K562 (cell line): ENCODE measurements at regions not wholly inside any gene's neighbourhood (a gene's known extent, or its start where the extent isn't known, plus 50 kb on each side); places are given as distances from the start of the nearest gene placed in this dataset.

Source experiments
- ATAC-seq: fragments of 200-7000 bp; cut with Tn5 transposase; 3 replicates; pipeline ENCODE4 v1.9.1; 2020; ENCODE audit warnings: moderate library complexity
- BruUV-seq: library from RNA; stranded (reverse); fragments of 400-500 nt; replicated peaks from 2 replicates; lab custom pipeline; 2021; lab: Mats Ljungman, UMichigan
- CTCF ChIA-PET: fragments of 300-600 bp; formaldehyde crosslinking; extraction: SDS; loops from one replicate; lab custom pipeline; 2021; ENCODE audit warnings: low intra/inter-chr PET ratio; lab: Yijun Ruan, JAX
- POLR2A ChIA-PET: fragments of 300-600, 350-650 bp; sonication (Branson Sonifier 250); formaldehyde crosslinking; extraction: SDS; loops from one replicate; lab custom pipeline; 2021; ENCODE audit warnings: antibody characterized with exemption, inconsistent platforms; lab: Yijun Ruan, JAX
- DNase-seq, 4 experiments: peaks; one replicate each; pipeline versions ENCODE4 v3.0.0 to v3.0.0-alpha.2; 2011 to 2018; ENCODE audit warnings: low spot score in 3 of 4, mixed read lengths in 3 of 4; ENCODE audit errors: extremely low read depth in 1 of 4
- FAIRE-seq: peaks from 2 replicates; lab custom pipeline; 2011; peaks lifted over from hg19 to GRCh38; lab: Jason Lieb, UNC
- H2AFZ ChIP-seq: 2 replicates; pipeline ENCODE4 v1.6.0; 2011; ENCODE audit warnings: low read depth, low read length, control low read depth, inconsistent platforms
- H3K27ac ChIP-seq: fragments of 200-600 bp; 3 replicates; pipeline ENCODE4 v1.8.0; 2011; ENCODE audit warnings: low read depth, mild to moderate bottlenecking, control low read depth, inconsistent platforms, low read length, moderate library complexity, mixed read lengths; ENCODE audit errors: extremely low read depth
- H3K27me3 ChIP-seq, 2 experiments: fragments of 300-600 bp in 1 of 2; 2 replicates in 1 of 2; 3 replicates in 1 of 2; pipeline versions ENCODE4 v1.6.0 to v1.8.0; 2011; ENCODE audit warnings: inconsistent platforms in 2 of 2, low read length in 2 of 2, mild to moderate bottlenecking in 1 of 2, mixed read lengths in 1 of 2, moderate library complexity in 1 of 2; ENCODE audit not compliant: control insufficient read depth in 2 of 2, insufficient read depth in 2 of 2
- H3K36me3 ChIP-seq: fragments of 300-600 bp; 3 replicates; pipeline ENCODE4 v1.8.0; 2011; ENCODE audit warnings: mild to moderate bottlenecking, low read length, inconsistent platforms; ENCODE audit not compliant: control insufficient read depth, insufficient read depth
- H3K4me1 ChIP-seq, 2 experiments: fragments of 200-600 bp in 1 of 2; replicated peaks in 1 of 2; 2 replicates in 1 of 2; 3 replicates in 1 of 2; pipeline versions ENCODE4 v1.5.1 to v1.8.0; 2011; ENCODE audit warnings: inconsistent platforms in 2 of 2, low read length in 2 of 2, mild to moderate bottlenecking in 1 of 2, mixed read lengths in 1 of 2, moderate library complexity in 1 of 2; ENCODE audit not compliant: control insufficient read depth in 2 of 2, insufficient read depth in 2 of 2
- H3K4me2 ChIP-seq: 2 replicates; pipeline ENCODE4 v1.6.1; 2011; ENCODE audit warnings: low read length, control low read depth, inconsistent platforms, mixed read lengths; ENCODE audit not compliant: insufficient read depth
- H3K4me3 ChIP-seq: fragments of 200-600 bp; sonication (generic), shearing (Covaris generic); 2 replicates; pipeline ENCODE4 v1.5.1; 2016; ENCODE audit warnings: control low read depth, inconsistent platforms
- H3K79me2 ChIP-seq: fragments of 200-600 bp; 3 replicates; pipeline ENCODE4 v1.8.0; 2011; ENCODE audit warnings: low read length, inconsistent platforms; ENCODE audit not compliant: control insufficient read depth, insufficient read depth
- H3K9ac ChIP-seq, 2 experiments: 2 replicates each; pipeline versions ENCODE4 v1.6.0 to v1.6.1; 2011; ENCODE audit warnings: low read depth in 2 of 2, low read length in 2 of 2, control low read depth in 1 of 2, inconsistent platforms in 1 of 2, mild to moderate bottlenecking in 1 of 2, mixed read lengths in 1 of 2; ENCODE audit not compliant: insufficient read depth in 1 of 2
- H3K9me1 ChIP-seq: one replicate; pipeline ENCODE4 v1.6.0; 2011; ENCODE audit warnings: inconsistent platforms, mild to moderate bottlenecking, low read length, moderate library complexity; ENCODE audit not compliant: control insufficient read depth, insufficient read depth
- H3K9me3 ChIP-seq: replicated peaks from 2 replicates; pipeline ENCODE4 v1.5.1; 2011; ENCODE audit warnings: low read depth, low read length, inconsistent platforms; ENCODE audit not compliant: control insufficient read depth, insufficient read depth
- H4K20me1 ChIP-seq: replicated peaks from 2 replicates; pipeline ENCODE4 v1.6.1; 2011; ENCODE audit warnings: low read length, inconsistent platforms, mixed read lengths; ENCODE audit not compliant: control insufficient read depth, insufficient read depth
- EZH2 ChIP-seq: IDR thresholded peaks from 2 replicates; pipeline ENCODE4 v1.6.1; 2012; ENCODE audit warnings: low read depth, mild to moderate bottlenecking, inconsistent platforms, low read length, borderline replicate concordance
- MBD1 ChIP-seq: fragments of 250-450 bp; sonication (Bioruptor Pico); IDR thresholded peaks from 2 replicates; pipeline ENCODE4 v1.8.0; 2022; ENCODE audit warnings: inconsistent platforms
- NCOA2 ChIP-seq, 2 experiments: fragments of 450-650 bp; IDR thresholded peaks; 2 replicates each; pipeline ENCODE4 v1.6.1; 2018; ENCODE audit warnings: mild to moderate bottlenecking in 2 of 2, moderate library complexity in 1 of 2; ENCODE audit not compliant: partially characterized antibody in 2 of 2
- PHF21A ChIP-seq: fragments of 450-650 bp; IDR thresholded peaks from 2 replicates; pipeline ENCODE4 v1.6.1; 2017; ENCODE audit warnings: low read depth, borderline replicate concordance
- U2AF1 ChIP-seq: fragments of 200-400 bp; formaldehyde crosslinking; optimal IDR thresholded peaks from 2 replicates; pipeline ENCODE3; 2017; ENCODE audit warnings: mild to moderate bottlenecking, low read depth, low read length, moderate library complexity
- WGBS: fragments of 100-300 bp; shearing (Covaris generic); methylation state at CpG from one replicate; pipeline ENCODE4 v1.1.6; 2016; ENCODE audit warnings: low coverage, mixed read lengths; ENCODE audit not compliant: insufficient coverage; ENCODE audit errors: missing lambda C conversion rate; 5-methylcytosine and 5-hydroxymethylcytosine counted together
- in situ Hi-C: fragments of 300-500 bp; cut with MboI; formaldehyde crosslinking; loops from 4 replicates; pipeline ENCODE4 v1.15.0; 2018; ENCODE audit warnings: inconsistent platforms, mixed read lengths
- intact Hi-C: fragments of 100-400 bp; cut with micrococcal nuclease; formaldehyde crosslinking; loops from 2 replicates; pipeline ENCODE4 v1.14.2; 2022
- TF ChIP-seq, protein P1 (sequence below), 2 experiments: fragments of 450-650 bp; formaldehyde crosslinking in 1 of 2; IDR thresholded peaks; 2 replicates each; pipeline versions ENCODE4 v1.4.0 to v1.6.1; 2014 to 2020; ENCODE audit warnings: mild to moderate bottlenecking in 2 of 2, borderline replicate concordance in 1 of 2, low read depth in 1 of 2
- TF ChIP-seq, protein P2 (sequence below): IDR thresholded peaks from 2 replicates; pipeline ENCODE4 v1.6.1; 2016; ENCODE audit warnings: missing genetic modification characterization, missing compliant biosample characterization

DNA sequence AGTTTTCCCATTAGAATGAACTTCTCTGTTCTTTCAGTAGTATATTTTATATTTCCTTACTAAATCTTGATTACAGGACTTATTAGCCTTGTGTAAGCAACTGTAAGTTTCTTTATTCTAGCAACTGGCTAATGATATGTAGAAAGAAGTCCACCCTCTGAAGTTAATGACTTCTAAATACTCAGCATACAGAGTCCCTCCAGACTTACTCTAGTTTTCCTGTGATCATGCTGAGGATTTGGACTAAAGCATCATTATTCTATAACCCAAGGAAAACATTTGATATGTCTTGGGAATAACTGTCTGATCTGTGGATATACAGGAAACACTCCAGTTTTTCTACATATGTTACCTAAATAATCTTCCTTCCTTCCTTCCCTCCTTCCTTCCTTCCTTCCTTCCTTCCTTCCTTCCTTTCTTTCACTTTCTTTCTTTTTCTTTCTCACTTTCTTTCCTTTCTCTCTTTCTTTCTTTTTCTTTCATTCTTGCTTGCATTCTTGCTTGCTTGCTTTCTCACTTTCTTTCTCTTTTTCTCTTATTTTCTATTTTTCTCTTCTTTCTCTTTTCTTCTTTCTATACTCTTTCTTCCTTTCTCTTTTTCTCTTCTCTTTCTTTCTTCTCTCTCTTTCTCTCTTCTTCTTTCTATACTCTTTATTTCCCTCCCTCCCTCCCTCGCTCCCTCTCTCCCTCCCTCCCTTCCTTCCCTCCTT is 297.6 kb upstream of the MTPN start:
- Histone ChIP-seq H3K27me3 (no peaks in the 10 kb centered on the region), H3K36me3 (no peaks in the 10 kb centered on the region), H3K9ac (no peak overlapping the region), H3K9me1 (no peaks in the 10 kb centered on the region), H3K79me2 (no peaks in the 10 kb centered on the region), H3K4me3 (no peak overlapping the region), H4K20me1 (no peaks in the 10 kb centered on the region), H2AFZ (no peak overlapping the region)
- intact Hi-C loops, result no loop called here
- FAIRE-seq (no peak), DNase-seq (no peak)
- WGBS, result 0% methylated on average over 1 of the region's 1 CpG
- TF ChIP-seq U2AF1, result peak; percentile 20
- TF ChIP-seq MBD1 (CRISPR knock-in tag), result no peak
- no peak for TF ChIP-seq NCOA2 (IDR thresholded peaks at IDR 0.05; ENCODE audit: partially characterized antibody in 2 of 2)
- no peak for TF ChIP-seq EZH2
- TF ChIP-seq, protein P1, sequence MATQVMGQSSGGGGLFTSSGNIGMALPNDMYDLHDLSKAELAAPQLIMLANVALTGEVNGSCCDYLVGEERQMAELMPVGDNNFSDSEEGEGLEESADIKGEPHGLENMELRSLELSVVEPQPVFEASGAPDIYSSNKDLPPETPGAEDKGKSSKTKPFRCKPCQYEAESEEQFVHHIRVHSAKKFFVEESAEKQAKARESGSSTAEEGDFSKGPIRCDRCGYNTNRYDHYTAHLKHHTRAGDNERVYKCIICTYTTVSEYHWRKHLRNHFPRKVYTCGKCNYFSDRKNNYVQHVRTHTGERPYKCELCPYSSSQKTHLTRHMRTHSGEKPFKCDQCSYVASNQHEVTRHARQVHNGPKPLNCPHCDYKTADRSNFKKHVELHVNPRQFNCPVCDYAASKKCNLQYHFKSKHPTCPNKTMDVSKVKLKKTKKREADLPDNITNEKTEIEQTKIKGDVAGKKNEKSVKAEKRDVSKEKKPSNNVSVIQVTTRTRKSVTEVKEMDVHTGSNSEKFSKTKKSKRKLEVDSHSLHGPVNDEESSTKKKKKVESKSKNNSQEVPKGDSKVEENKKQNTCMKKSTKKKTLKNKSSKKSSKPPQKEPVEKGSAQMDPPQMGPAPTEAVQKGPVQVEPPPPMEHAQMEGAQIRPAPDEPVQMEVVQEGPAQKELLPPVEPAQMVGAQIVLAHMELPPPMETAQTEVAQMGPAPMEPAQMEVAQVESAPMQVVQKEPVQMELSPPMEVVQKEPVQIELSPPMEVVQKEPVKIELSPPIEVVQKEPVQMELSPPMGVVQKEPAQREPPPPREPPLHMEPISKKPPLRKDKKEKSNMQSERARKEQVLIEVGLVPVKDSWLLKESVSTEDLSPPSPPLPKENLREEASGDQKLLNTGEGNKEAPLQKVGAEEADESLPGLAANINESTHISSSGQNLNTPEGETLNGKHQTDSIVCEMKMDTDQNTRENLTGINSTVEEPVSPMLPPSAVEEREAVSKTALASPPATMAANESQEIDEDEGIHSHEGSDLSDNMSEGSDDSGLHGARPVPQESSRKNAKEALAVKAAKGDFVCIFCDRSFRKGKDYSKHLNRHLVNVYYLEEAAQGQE (IDR thresholded peaks at IDR 0.05; ENCODE audit: borderline replicate concordance), result no peak
- TF ChIP-seq, protein P1 (CRISPR knock-in tag; IDR thresholded peaks at IDR 0.05; ENCODE audit: low read depth), result no peak
- no peak for TF ChIP-seq PHF21A
- TF ChIP-seq, protein P2, sequence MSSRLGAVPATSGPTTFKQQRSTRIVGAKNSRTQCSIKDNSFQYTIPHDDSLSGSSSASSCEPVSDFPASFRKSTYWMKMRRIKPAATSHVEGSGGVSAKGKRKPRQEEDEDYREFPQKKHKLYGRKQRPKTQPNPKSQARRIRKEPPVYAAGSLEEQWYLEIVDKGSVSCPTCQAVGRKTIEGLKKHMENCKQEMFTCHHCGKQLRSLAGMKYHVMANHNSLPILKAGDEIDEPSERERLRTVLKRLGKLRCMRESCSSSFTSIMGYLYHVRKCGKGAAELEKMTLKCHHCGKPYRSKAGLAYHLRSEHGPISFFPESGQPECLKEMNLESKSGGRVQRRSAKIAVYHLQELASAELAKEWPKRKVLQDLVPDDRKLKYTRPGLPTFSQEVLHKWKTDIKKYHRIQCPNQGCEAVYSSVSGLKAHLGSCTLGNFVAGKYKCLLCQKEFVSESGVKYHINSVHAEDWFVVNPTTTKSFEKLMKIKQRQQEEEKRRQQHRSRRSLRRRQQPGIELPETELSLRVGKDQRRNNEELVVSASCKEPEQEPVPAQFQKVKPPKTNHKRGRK, result peak; percentile 91
- TF ChIP-seq, all 486 proteins: peak for 2
- ChIA-PET POLR2A (no interaction called here), CTCF (no interaction called here)
- no peaks in the 10 kb centered on the region for H3K9me3 ChIP-seq
- BruUV-seq, result no TSS peak
- in situ Hi-C loops, result no loop called here
- H3K4me1 ChIP-seq, result no peaks in the 10 kb centered on the region
- no peak overlapping the region for H3K27ac ChIP-seq
- no peak overlapping the region for H3K4me2 ChIP-seq
- no peak for ATAC-seq
